SK-N-MC (cell line): ENCODE measurements at regions not wholly inside any gene's neighbourhood (a gene's known extent, or its start where the extent isn't known, plus 50 kb on each side); places are given as distances from the start of the nearest gene placed in this dataset.
"Not testable (repeated sequence)": the region's sequence is repeated elsewhere in the genome, so short reads cannot be mapped to it uniquely, and the experiment has no call there.

ENCODE experiments used
- EZH2 ChIP-seq: fragments of 200-600 bp; sonication (generic); IDR thresholded peaks from one replicate; pipeline ENCODE4 v1.6.1; 2017; ENCODE audit warnings: antibody characterized with exemption
- FOXP2 ChIP-seq: optimal IDR thresholded peaks from 2 replicates; pipeline ENCODE3; 2011; ENCODE audit warnings: mild to moderate bottlenecking, moderate library complexity; ENCODE audit not compliant: insufficient read depth; ENCODE audit errors: extremely low read length, control extremely low read depth
- POLR2AphosphoS5 ChIP-seq: IDR thresholded peaks from 2 replicates; pipeline ENCODE4 v1.6.1; 2012; ENCODE audit warnings: mild to moderate bottlenecking, low read depth, low read length, borderline replicate concordance

DNA sequence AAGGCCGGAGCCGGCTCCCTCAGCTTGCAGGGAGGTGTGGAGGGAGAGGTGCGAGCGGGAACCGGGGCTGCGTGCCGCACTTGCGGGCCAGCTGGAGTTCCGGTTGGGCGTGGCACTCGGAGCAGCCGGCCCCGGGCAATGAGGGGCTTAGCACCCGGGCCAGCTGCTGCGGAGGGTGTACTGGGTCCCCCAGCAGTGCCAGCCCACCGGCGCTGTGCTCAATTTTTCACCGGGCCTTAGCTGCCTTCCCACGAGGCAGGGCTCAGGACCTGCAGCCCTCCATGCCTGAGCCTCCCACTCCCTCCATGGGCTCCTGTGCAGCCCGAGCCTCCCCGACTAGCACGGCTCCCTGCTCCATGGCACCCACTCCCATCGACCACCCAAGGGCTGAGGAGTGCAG, 62.2 kb upstream of the ANKRD55 start:
- not testable (repeated sequence) for TF ChIP-seq POLR2AphosphoS5, EZH2, FOXP2
